Inflammatory macrophage treated with lipopolysaccharide for 4 hours (primary cell): ENCODE measurements at regions not wholly inside any gene's neighbourhood (a gene's known extent, or its start where the extent isn't known, plus 50 kb on each side); places are given as distances from the start of the nearest gene placed in this dataset.

ENCODE experiments used
- DNase-seq: peaks from one replicate; pipeline ENCODE4 v3.0.0-alpha.2; 2020

DNA sequence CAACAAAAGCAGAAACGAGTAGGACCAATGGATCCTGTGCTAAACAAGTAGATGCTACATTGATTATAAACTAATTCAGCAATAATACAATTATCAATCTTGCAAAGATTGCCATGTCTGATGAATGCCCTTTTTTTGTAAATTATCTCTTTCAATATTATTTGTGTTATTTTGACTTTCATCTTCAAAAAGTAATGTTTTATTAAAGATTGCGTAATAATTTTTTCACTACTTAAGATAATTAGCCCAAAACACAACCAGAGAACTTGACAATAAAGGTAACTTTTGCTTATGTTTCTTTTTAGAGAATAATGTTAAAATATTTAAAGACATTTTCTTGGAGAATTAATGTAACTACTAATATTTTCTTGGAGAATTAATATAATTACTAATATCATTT, 553.8 kb upstream of the VSTM2A start:
- DNase-seq: no peak

DNA sequence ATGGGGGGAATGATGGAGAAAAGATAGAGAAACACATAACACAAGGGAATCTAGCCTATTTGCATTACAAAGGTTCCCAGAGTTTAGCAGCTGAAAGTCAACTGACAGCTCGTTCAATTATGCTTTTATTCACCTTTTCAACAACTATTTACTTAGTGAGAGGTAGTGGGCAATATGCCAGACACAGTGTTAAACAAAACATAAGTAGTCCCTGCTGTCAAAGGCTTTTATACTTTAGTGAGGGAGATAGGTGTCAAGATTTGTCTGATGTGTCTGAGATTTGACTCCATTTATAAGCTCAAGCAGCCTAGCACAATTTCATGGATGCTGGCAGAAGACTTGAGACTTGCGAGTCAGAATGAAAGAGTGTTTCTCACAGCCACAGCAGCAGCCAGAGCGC, 549.0 kb upstream of the VSTM2A start:
- DNase-seq: no peak

DNA sequence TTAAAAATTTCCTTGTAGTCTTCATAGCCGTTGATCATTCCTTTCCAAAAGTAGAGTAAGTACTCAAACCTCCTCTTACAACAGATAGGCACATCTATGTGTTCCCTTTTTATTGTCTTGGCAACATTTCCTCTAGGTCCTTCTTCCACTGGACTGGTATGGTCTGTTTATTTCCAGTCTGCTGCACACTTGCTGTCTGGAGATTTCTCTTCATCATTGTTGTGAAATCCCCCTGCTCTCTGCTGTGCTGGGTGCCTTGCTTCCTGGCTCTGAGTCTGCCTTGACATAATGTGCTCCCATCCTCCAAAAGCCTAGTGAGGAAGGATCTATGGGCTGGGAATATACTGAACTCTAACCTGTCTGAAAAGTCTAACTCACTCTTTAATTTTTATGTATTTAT, 545.3 kb upstream of the VSTM2A start:
- no peak for DNase-seq

DNA sequence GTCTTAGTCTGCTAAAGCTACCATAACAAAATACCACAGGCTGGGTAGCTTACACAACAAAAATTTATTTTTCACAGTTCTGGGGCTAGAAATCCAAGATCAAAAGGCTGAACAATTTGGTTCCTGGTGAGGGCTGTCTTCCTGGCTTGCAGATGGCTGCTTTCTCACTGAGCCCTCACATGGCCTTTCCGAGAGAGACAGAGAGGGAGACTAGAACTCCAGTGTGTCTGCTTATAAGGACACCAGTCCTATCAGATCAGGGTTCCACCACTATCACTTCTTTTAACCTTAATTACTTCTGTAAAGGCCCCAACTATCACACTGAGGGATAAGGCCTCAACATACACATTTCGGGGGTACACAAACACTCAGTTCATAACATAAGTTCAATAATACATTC, 527.4 kb upstream of the VSTM2A start:
- DNase-seq: no peak

DNA sequence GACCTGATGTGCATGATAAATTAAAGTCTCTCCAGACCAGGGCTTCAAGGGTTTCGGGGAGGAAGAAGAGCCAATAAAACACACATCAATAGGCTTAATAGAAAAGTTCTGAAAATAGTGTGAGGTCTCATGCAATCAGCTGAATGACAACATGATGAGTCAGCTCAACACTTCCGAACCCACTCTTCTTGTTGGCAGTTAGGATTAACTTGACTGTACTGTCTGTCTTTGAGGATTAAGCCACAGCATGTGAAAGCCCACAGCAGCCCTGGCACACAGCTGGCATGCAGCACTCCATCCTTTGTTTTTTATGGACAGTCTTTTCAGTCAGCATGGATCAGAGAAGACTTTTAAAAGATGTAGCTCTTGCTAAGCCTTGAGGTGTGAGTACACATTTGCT, 526.9 kb upstream of the VSTM2A start:
- no peak for DNase-seq

DNA sequence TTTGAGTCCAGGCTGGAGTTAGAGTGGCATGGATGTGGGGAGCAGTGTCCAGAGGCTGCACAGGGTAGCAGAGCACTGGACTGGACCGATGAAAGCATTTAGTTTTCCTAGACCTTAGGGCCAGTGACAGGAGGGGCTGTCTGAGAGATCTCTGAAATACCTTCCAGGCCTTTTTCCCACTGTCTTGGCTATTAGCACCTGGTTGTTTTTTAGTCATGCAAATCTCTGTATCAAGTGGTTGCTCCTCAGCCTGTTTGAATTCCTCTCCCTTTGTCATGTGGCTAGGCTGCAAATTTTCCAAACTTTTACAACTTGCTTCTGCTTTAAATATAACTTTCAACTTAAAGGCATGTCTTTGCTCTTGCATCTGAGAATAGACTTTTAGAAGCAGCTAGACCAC, 504.3 kb upstream of the VSTM2A start:
- no peak for DNase-seq

DNA sequence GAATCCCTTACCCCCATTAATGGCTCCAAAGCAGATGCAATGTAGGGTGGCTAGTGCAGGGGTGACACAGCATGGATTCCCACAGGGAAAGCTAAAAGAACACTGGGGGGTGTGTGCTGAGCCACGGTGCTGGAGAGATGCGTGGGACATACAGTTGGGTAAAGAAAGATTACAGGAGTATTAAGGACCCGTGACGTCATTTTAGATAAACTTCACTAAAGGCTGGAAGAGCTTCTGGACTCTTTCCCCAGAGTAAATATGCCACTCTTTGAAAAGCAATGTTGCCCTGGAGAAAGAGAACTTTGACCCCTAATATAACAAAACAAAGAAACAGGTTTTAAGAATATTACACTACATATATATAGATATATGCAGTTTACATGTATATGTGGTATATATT, 481.5 kb upstream of the VSTM2A start:
- no peak for DNase-seq

DNA sequence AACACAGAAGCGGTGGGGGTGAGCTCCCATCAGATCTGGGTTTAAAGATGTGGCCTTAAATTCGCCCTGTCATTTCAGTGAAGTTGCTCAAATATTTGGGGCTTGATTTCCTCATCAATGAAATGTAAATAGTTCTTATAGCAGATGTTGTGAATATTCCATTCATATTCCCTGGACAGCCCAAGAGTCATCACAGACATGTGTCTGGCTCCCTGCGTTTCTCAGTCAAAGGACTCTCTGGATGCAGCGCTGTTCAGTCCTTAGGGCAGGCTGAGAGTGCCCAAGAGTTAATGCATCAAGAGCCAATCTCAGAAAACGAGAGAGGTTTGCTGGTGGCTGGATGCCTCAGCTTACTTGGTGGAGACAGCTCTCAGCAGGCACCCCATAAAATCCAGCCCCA, 475.5 kb upstream of the VSTM2A start:
- DNase-seq: no peak

DNA sequence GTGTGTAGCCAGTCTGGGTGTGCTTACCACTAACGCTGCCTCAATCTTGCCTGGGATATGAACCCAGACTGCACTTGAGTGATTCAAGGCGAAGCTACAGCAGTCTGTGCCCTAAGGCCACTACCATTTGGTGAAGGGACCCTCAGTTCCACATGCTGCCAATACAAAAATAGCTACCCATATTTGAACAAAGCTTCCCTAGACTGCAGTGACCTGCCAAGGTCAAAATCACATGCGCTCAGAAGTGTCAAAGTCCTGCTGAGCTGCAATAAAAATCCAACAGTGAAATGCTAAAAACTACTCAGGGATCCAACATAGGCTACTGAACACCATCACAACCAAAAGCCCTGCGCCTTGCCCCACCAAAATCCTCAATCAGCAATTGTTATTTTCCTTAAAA, 472.3 kb upstream of the VSTM2A start:
- no peak for DNase-seq

DNA sequence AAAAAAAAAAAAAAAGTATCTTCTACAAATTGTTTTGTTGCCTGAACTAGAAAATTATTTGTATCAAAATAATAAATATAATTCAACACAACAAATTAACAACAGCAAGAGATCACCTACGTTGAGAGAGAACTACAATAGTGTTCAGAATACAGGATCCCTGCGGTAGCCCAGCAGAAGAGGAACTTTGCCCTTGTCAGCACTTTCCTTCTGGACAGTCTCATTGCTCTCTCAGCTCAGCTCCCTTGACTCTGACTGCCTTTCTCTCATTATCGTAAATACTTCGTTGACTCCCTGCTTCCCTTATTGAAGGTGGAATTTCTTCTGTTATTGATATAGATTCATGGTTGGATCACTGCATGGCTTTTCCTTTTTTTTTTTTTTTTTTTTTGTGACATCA, 469.5 kb upstream of the VSTM2A start:
- DNase-seq: no peak

DNA sequence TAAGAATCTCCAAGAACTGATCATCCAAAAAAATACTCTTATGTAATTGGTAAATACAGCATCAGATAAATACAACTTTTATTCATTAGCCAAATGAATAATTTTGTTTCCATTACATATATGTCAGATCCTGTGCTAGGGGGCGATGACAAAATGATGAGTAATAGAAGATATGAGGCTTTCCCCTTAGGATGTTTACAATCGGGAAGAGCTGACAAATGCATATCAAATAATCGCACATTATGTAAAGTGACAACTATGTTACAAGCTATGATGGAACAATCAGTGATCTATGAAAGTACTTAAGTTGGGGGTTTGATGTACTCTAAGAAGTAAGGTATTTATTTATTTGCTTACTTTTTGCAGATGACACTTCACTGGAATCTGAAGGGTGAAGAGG, 465.6 kb upstream of the VSTM2A start:
- no peak for DNase-seq

DNA sequence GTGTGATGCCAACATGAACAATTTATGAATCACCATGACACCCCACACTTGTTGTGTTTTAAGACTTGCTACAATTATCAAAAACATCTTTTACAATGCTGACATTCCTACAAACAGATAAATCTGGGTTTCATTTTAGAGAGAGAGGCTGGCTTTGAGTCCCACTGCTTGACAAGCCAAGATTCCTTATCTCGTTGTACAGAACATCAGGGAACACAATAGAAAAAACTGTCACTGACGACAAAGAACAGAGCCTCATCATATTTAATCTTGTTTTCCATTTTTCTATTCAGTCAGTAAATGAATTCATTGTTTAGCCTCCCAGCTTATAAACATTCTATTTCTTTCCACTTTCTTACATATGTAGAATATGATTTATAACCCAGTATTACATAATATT, 461.6 kb upstream of the VSTM2A start:
- DNase-seq: no peak

DNA sequence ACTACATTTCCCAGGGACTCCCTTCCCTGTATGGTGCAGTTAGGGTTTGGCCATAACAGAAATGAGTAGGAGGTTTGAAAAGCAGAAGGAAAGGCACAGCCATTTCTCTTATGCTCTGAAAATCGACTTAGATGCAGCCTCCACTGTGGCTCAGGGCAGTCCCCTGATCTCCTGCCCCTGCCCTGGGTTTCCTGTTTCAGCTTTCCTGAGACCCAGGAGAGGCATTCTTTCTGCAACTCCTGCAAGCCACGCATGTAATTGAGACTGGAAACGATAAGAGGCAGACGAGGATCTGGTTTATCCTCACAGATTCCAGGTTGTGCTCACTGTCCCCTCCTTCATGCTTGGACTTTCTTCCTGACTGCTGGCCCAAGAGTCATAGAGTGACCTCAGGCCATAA, 461.2 kb upstream of the VSTM2A start:
- DNase-seq: no peak

DNA sequence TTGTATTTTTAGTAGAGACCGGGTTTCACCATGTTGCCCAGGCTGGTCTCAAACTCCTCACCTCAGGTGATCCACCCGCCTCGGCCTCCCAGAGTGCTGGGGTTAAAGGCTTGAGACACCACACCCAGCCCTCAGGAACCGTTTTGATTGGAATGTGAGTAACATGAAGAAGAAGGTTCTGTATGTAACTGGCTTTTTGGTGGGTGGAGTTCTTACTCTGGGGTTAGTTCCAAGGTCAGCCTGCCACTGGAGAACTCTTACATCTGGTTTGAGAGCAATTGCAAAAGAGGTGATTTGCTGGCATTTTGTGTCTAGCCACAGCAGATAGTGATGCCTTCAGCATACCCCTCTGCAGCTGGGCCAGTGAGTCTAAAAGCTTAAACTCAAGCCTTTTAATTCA, 457.8 kb upstream of the VSTM2A start:
- no peak for DNase-seq

DNA sequence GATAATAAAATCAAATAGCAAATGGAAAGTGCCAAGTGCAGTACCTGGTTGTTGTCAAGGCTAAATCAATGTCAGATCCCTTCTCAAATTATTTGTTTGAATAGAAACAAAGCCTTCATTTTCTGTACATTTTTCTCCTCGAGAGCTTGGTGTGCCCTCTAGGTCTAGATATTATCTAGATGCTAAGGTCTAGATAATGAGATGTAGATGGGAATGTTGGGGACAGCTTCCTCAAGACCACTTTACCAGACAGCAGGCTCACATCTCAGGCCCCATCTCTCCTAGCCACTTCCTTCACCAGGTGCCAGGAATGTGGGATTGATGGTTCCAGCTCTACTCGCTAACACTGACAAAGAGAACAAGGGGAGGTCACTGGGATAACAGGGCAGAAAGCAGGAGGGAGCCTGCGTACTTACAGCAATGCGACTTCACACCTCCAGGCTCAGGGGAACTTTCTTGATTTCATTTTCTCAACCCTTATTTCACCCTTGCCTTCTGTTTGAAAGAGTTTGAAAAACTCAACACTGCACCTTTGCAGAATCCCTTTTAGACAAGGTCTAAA, 451.4 kb upstream of the VSTM2A start:
- no peak for DNase-seq

DNA sequence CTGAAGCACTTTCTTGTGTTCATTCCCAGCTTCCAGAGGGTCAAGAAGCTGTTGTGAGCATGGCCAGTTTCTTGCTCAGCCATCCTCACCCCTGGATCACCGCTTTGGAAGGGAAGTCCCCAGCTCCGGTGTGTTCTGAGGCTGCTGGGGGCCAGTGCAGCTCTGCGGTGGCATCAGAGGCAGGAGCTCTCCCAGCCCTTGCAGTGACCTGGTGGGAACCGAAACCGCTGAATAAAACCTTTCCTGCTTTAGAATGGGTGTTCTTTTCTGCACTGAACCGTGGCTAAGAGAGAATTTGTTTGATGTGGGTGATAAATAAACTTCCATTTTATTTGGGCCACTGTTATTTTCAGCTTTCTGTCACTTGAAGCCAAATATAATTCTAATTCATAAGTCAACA, 450.9 kb upstream of the VSTM2A start:
- DNase-seq: no peak

DNA sequence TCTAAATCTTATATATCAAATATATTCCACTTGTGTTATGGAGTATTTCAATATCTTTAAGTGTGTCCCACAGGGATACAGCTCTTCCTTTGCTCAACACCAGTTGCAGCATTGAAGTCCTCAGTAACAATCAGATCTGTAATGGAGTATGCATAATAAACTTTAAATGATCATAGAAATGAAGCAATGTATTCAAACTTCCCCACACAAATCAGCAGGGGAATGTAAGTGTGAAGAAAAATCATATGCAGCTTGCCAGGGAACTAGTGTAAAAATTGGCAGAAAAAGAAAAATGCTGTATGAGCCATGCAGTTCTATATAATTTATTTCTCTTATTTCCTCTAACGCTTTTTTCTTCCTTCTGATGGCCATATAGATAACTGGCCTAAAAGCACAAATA, 444.3 kb upstream of the VSTM2A start:
- no peak for DNase-seq

DNA sequence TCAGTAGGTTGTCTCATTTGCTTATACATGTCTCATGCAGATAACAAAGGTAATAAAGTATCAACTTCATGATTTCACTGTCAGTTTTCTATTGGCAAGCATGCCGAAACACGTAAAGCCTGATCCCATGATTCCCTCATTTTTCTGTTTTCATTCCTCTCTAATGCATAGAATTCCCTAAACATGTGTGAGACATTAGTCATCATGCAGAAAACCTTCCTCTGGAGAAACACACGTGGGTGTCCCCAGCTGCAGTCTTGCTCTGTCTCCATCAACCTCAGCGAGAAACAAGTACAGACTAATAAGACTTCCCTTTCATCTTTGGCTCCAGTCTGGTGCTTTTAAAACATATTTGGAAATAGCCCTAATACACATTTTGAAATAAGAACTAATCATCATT, 432.7 kb upstream of the VSTM2A start:
- DNase-seq: no peak

DNA sequence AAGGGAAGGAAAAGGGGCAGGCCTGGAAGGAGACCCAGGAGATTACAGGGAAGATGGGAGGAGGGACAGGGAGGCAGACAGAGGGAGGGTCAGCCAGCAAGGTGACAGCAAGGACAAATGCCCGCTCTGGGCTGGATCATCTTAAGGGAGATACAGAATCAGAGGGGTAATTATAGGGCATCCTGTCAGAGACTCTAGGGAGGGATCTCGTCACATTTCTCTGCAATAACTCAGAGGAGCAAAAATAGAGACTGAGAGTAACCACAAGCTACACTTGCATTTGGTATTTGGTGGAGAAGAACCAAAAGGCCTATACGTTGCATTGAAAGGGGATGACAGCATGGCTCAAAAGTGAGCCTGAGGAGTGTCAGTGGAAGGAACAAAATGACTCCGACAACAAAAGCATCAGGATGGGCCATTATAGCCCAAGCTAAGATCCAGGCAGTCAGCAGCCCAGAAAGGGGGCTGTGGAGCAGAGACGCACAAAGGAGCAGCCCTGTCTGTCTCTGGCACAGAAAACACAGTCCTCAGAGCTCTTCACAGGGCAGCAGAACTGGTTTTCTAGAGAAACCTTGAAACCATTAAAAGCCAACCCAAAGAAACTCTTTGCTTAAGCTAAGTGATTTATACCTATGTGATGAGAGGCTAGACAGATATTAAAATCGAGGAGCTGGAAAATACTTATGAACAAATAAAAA, 430.2 kb upstream of the VSTM2A start:
- DNase-seq: no peak

DNA sequence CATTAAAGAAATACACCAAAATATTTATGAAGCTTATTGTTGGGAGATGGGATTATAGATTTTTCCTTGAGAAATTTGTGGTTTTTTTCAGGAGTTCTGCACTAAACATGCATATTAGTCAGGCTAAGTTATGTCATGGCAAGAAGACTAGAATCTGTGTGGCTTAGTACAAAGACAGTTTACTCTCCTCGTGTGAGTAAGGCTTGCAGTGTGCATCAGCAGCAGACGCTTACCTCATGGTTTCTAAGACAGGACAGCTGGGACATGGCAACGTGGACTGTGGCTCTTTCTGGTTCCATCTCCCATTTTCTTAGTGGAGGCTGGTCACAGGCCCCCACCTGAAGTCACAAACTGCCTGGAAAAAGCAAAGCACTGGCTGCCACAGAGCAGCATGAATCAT, 429.6 kb upstream of the VSTM2A start:
- no peak for DNase-seq

DNA sequence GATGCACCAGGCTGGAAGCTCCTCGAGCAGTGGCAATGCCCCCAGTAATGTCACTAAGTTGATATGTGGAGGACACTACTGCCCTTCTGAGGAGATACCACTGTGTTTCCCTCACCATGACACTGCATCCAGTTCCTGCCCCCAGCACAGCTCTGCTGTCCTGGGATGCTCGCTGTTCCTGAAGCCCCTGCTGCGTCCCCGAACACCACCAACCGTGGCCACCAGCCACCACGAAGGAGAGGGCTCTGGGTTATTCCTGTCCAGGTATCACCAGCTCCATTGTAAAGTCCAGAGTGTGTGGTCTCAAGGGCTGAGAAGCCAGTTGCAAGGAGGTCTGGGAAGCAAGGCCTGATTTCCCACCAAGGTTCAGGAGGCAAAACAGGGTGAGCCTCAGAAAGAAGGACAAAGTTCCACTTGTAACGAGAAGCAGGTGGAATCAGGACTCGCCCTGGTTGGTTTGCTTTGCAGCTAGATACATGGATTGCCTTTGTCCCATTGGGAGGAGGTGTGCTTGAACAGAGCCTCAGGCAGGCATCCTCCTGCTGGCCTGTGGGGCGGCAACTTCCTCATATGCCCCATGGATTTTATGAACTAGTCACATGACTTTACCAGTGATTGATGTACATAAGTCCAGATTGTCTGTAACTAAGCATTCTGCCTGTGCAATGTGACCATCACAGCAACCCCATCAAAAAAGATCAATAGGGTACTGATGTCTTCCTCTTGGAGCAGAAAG, 427.0 kb upstream of the VSTM2A start:
- DNase-seq: no peak

DNA sequence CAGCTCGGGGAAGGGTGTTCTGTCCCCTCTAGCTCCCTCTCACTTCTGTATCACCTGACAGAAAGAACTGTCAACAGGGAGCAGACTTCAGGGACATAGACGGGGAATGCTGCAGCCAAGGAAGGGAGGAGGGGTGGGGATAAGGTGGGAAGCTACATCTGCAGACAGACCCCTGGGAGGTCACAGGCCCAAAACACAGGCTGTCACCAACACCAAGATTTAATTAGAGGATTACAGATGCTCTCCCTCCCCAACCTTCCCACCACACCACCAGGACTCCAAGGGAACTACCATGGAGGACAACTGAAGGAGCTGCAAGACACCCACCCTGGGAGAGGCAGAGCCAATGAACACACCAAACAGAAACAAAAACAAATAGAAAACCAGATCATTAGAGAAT, 425.2 kb upstream of the VSTM2A start:
- no peak for DNase-seq

DNA sequence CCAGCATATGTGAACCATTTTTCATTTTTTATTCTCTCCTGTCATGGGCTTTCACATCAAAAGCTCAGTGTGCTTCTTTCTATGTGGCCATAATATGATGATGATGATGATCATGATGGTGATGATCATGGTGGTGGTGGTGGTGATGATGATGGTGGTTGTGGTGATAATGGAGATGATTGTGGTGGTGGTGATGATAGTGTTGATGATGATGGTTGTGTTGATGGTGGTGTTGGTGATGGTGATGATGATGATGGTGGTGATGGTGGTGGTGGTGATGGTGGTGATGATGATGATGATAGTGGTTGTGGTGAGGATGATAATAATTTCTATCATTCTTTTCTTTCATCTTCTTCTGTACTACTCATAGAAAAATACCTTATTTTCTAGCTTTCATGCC, 413.1 kb upstream of the VSTM2A start:
- no peak for DNase-seq

DNA sequence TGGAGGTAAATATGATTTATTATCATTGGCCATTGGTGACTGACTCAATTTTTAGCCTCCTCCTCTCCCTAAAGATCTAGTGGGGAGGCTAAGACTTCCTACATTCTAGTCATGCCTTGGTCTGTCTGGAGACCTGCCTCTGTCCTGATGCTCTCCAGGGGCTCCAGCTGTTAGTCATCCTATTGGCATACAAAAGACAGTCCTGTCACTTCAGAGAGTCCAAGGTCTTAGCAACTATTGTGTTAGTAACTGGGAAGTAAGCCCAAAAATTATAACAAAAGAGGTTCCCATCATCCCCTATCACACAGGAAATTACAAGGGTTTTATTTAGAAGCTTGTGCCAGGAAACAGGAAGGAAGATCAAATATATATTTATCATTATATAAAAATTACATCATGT, 400.6 kb upstream of the VSTM2A start:
- no peak for DNase-seq

DNA sequence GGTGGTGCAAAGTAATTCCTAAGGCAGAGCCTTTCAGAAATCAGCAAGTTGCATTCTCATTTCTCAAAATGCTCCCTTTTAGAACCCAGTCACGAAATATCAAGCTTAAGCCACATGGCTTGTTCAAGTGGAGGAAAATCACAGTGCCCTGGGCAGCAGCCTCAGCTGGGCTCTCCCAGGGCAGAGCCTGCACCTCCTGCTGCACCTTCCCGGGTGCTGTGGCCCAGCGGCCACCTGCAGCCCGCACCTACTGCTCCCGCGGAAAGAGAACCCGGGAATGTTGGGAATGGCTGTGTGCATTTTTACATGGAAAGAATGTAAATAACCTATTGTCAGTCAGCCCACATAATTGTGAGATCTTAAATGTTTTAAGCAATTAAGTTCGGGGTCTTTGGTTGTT, 396.5 kb upstream of the VSTM2A start:
- no peak for DNase-seq
